PC-9 (cell line): ENCODE measurements at regions not wholly inside any gene's neighbourhood (a gene's known extent, or its start where the extent isn't known, plus 50 kb on each side); places are given as distances from the start of the nearest gene placed in this dataset.

ENCODE experiments used
- BruUV-seq: library from RNA; stranded (reverse); fragments of 400-500 nt; replicated peaks from 2 replicates; lab custom pipeline; 2021; lab: Mats Ljungman, UMichigan
- CTCF ChIA-PET: fragments of 300-600 bp; sonication (Branson Sonifier 250); formaldehyde crosslinking; loops from one replicate; lab custom pipeline; 2022; ENCODE audit warnings: antibody characterized with exemption; lab: Charles Lee
- POLR2A ChIA-PET: fragments of 300-600 bp; sonication (Branson Sonifier 250); formaldehyde crosslinking; loops from one replicate; lab custom pipeline; 2022; ENCODE audit warnings: antibody characterized with exemption; ENCODE audit not compliant: unreplicated experiment; lab: Charles Lee
- DNase-seq, 2 experiments: peaks; one replicate each; pipeline versions ENCODE4 v3.0.0 to v3.0.0-alpha.2; 2015 to 2022; ENCODE audit warnings: mixed read lengths in 1 of 2
- H2AFZ ChIP-seq: fragments of 200-600 bp; sonication (generic); 2 replicates; pipeline ENCODE4 v1.8.1; 2017; ENCODE audit warnings: antibody characterized with exemption
- H3F3A ChIP-seq: fragments of 200-600 bp; sonication (generic); 2 replicates; pipeline ENCODE4 v1.8.1; 2017; ENCODE audit warnings: antibody characterized with exemption, mild to moderate bottlenecking, low read depth; ENCODE audit not compliant: insufficient read depth
- H3K27ac ChIP-seq: fragments of 200-600 bp; sonication (generic); 2 replicates; pipeline ENCODE4 v1.6.1; 2016; ENCODE audit warnings: mixed run types
- H3K27me3 ChIP-seq: fragments of 200-600 bp; sonication (generic); 2 replicates; pipeline ENCODE4 v1.6.1; 2016; ENCODE audit warnings: low read depth, mixed run types; ENCODE audit not compliant: insufficient read depth
- H3K36me3 ChIP-seq: fragments of 200-600 bp; sonication (generic); 2 replicates; pipeline ENCODE4 v1.6.1; 2016; ENCODE audit warnings: low read depth, mixed run types
- H3K4me1 ChIP-seq: fragments of 200-600 bp; sonication (generic); replicated peaks from 2 replicates; pipeline ENCODE4 v1.6.1; 2016; ENCODE audit warnings: mixed run types; ENCODE audit not compliant: insufficient read depth
- H3K4me2 ChIP-seq: fragments of 200-600 bp; sonication (generic); 2 replicates; pipeline ENCODE4 v1.6.1; 2017; ENCODE audit warnings: mixed run types
- H3K4me3 ChIP-seq: fragments of 200-600 bp; sonication (generic); 2 replicates; pipeline ENCODE4 v1.6.1; 2016; ENCODE audit warnings: mixed run types
- H3K79me2 ChIP-seq: fragments of 200-600 bp; sonication (generic); 2 replicates; pipeline ENCODE4 v1.6.1; 2017; ENCODE audit warnings: low read depth, mixed run types
- H3K9me2 ChIP-seq: fragments of 200-600 bp; sonication (generic); 2 replicates; pipeline ENCODE4 v1.8.1; 2017; ENCODE audit warnings: mild to moderate bottlenecking; ENCODE audit not compliant: insufficient read depth
- H3K9me3 ChIP-seq: fragments of 200-600 bp; sonication (generic); 2 replicates; pipeline ENCODE4 v1.8.1; 2016; ENCODE audit warnings: low read depth; ENCODE audit not compliant: insufficient read depth
- H4K20me1 ChIP-seq: fragments of 200-600 bp; sonication (generic); 2 replicates; pipeline ENCODE4 v1.8.1; 2017; ENCODE audit not compliant: insufficient read depth
- EZH2 ChIP-seq: fragments of 200-600 bp; sonication (generic); IDR thresholded peaks from 2 replicates; pipeline ENCODE4 v1.8.0; 2017; ENCODE audit warnings: antibody characterized with exemption, low read depth
- intact Hi-C: fragments of 100-400 bp; cut with micrococcal nuclease; formaldehyde crosslinking; loops from one replicate; pipeline ENCODE4 v1.10.0; 2022; ENCODE audit not compliant: unreplicated experiment
- TF ChIP-seq, protein P1 (sequence below): fragments of 200-600 bp; sonication (generic); conservative IDR thresholded peaks from 2 replicates; pipeline ENCODE4 v1.6.1; 2017; ENCODE audit warnings: mixed run types, antibody characterized with exemption, mild to moderate bottlenecking, moderate library complexity

GRCh38 chr15:45829336-45830153, 194.7 kb downstream of the SQOR start:
- Histone ChIP-seq H2AFZ (no peak overlapping the region), H3K9me2 (no peaks in the 10 kb centered on the region), H4K20me1 (no peaks in the 10 kb centered on the region), H3K9me3 (no peaks in the 10 kb centered on the region), H3K27me3 (no peaks in the 10 kb centered on the region), H3K27ac (no peak overlapping the region), H3K4me1 (no peaks in the 10 kb centered on the region), H3F3A (no peaks in the 10 kb centered on the region), H3K36me3 (no peaks in the 10 kb centered on the region), H3K4me3 (no peak overlapping the region), H3K79me2 (no peaks in the 10 kb centered on the region), H3K4me2 (no peak overlapping the region)
- CTCF ChIA-PET = no interaction called here
- intact Hi-C loops = no loop called here
- TF ChIP-seq, protein P1, sequence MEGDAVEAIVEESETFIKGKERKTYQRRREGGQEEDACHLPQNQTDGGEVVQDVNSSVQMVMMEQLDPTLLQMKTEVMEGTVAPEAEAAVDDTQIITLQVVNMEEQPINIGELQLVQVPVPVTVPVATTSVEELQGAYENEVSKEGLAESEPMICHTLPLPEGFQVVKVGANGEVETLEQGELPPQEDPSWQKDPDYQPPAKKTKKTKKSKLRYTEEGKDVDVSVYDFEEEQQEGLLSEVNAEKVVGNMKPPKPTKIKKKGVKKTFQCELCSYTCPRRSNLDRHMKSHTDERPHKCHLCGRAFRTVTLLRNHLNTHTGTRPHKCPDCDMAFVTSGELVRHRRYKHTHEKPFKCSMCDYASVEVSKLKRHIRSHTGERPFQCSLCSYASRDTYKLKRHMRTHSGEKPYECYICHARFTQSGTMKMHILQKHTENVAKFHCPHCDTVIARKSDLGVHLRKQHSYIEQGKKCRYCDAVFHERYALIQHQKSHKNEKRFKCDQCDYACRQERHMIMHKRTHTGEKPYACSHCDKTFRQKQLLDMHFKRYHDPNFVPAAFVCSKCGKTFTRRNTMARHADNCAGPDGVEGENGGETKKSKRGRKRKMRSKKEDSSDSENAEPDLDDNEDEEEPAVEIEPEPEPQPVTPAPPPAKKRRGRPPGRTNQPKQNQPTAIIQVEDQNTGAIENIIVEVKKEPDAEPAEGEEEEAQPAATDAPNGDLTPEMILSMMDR = no peak
- TF ChIP-seq EZH2 = no peak
- no peak for DNase-seq
- POLR2A ChIA-PET = no interaction called here
- no TSS peak for BruUV-seq

- Histone ChIP-seq H3K36me3 (no peaks in the 10 kb centered on the region), H3K27me3 (no peaks in the 10 kb centered on the region), H2AFZ (no peak overlapping the region), H3K4me1 (no peaks in the 10 kb centered on the region), H3K79me2 (no peaks in the 10 kb centered on the region), H3K9me3 (no peaks in the 10 kb centered on the region), H3K4me3 (no peak overlapping the region), H3K9me2 (no peaks in the 10 kb centered on the region), H3K27ac (no peak overlapping the region), H4K20me1 (no peaks in the 10 kb centered on the region), H3F3A (no peaks in the 10 kb centered on the region), H3K4me2 (no peak overlapping the region)
- no peak for DNase-seq
- TF ChIP-seq, protein P1 = no peak
- no peak for TF ChIP-seq EZH2
- no TSS peak for BruUV-seq
- CTCF ChIA-PET = no interaction called here
- POLR2A ChIA-PET = no interaction called here
- intact Hi-C loops = no loop called here
Measured at GRCh38 chr15:45831787-45832186, 197.0 kb downstream of the SQOR start.

DNA sequence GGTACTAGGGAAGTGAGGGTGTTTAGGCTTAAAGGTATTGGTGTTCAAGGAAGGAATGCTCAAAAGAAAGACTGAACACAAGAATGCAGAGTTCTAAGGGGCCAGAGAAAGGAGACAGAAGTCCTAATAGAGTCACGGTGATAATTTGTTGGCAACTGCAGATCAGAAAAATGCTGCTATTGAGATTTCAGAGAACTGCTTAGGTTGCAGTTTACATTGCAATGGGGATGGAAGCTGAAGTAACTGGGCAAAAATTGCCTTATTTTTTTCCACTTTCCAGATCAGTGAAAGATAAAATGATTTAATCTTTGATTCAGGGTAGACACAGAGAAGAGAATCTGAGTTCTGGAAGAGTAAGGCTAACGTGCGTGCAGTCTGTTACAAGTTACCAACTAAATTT, 199.8 kb downstream of the SQOR start:
- no peaks in the 10 kb centered on the region for H3K4me1 ChIP-seq
- H3K4me3 ChIP-seq = no peak overlapping the region
- no peaks in the 10 kb centered on the region for H3F3A ChIP-seq
- intact Hi-C loops = no loop called here
- no peak overlapping the region for H3K4me2 ChIP-seq
- no peak for DNase-seq
- H4K20me1 ChIP-seq = no peaks in the 10 kb centered on the region
- H3K27ac ChIP-seq = no peak overlapping the region
- CTCF ChIA-PET = no interaction called here
- no peaks in the 10 kb centered on the region for H3K79me2 ChIP-seq
- H3K27me3 ChIP-seq = no peaks in the 10 kb centered on the region
- POLR2A ChIA-PET = no interaction called here
- no peaks in the 10 kb centered on the region for H3K36me3 ChIP-seq
- H2AFZ ChIP-seq = no peak overlapping the region
- no peaks in the 10 kb centered on the region for H3K9me3 ChIP-seq
- no TSS peak for BruUV-seq
- no peak for TF ChIP-seq EZH2
- no peaks in the 10 kb centered on the region for H3K9me2 ChIP-seq
